ENCODE measurements at regions not wholly inside any gene's neighbourhood (a gene's known extent, or its start where the extent isn't known, plus 50 kb on each side); places are given as distances from the start of the nearest gene placed in this dataset.

DNA sequence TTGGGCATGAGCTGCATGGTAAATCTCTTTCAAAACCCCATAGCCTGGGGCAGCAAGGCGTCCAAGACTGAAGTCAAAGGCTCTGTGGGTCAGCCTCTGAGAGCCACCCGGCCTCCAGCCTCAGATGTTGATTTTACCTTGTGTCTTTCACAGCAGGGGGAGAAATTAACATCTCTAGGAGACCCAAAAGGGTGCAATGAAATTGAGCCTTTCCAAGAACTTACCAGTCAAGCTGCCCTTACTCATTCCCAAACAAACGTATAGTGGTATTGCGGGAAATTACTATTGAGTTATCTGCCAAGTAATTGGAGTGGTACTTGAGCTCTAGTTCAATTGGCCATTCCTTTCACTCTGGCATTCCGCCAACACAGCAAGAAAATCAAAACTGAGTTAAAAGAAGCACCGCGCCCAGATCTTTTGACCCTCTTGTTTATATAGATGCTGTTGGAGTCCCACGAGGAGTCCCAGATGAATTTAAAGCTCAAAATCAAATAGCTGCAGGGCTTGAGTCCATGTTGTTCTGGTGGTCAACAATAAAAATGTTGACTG, 380.7 kb upstream of the SYT1 start:
- intact Hi-C loops (cut with DNase I): no loop called here
- 76 to 77% methylated on average over 8 of the region's 8 CpGs for WGBS, 2 donors

DNA sequence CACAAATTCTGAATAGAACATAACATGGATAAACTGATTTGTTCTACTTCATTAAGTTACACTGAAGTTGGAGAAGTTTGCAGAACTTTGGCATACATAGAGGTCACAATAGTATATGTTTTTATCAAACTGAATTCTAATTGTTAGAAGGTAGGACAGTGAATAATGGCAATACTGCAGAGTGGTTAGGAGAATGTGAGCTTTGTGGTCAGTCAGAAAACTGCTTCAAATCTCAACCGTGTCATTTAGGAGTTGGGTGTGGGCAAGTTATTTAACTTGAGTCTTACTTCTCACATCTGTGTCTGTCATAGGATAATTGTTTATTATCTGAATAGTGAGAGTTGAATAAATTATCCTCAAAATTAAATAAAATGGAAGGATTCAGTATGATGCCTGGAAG, 374.6 kb upstream of the SYT1 start:
- Histone ChIP-seq H3K27ac (no peak overlapping the region), H3K4me3 (no peak overlapping the region), H3K9me3 (peaks cover 0 to 1% (median 0%) of the 10 kb centered on the region in 4 donors), H3K4me1 (peaks cover 0 to 9% (median 6%) of the 10 kb centered on the region in 4 donors), H3K36me3 (no peaks in the 10 kb centered on the region), H3K27me3 (no peaks in the 10 kb centered on the region)
- 31 to 60% methylated on average over 1 of the region's 1 CpG for WGBS, 2 donors
- intact Hi-C loops (cut with DNase I): no loop called here
- TF ChIP-seq, protein P1, sequence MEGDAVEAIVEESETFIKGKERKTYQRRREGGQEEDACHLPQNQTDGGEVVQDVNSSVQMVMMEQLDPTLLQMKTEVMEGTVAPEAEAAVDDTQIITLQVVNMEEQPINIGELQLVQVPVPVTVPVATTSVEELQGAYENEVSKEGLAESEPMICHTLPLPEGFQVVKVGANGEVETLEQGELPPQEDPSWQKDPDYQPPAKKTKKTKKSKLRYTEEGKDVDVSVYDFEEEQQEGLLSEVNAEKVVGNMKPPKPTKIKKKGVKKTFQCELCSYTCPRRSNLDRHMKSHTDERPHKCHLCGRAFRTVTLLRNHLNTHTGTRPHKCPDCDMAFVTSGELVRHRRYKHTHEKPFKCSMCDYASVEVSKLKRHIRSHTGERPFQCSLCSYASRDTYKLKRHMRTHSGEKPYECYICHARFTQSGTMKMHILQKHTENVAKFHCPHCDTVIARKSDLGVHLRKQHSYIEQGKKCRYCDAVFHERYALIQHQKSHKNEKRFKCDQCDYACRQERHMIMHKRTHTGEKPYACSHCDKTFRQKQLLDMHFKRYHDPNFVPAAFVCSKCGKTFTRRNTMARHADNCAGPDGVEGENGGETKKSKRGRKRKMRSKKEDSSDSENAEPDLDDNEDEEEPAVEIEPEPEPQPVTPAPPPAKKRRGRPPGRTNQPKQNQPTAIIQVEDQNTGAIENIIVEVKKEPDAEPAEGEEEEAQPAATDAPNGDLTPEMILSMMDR (IDR thresholded peaks at IDR 0.05): no peak
- TF ChIP-seq POLR2AphosphoS5 (IDR thresholded peaks at IDR 0.05) (no peak), POLR2A (IDR thresholded peaks at IDR 0.05) (no peak), EP300 (IDR thresholded peaks at IDR 0.05) (no peak)
- no peak for DNase-seq

More for the DNA sequence above, 380.7 kb upstream of the SYT1 start:
- H3K9me3 ChIP-seq: peaks cover 0 to 4% (median 0%) of the 10 kb centered on the region in 4 donors
- H3K36me3 ChIP-seq: no peaks in the 10 kb centered on the region
- H3K27ac ChIP-seq: no peak overlapping the region
- H3K4me3 ChIP-seq: no peak overlapping the region
- no peaks in the 10 kb centered on the region for H3K4me1 ChIP-seq
- DNase-seq: no peak
- H3K27me3 ChIP-seq: no peaks in the 10 kb centered on the region
- TF ChIP-seq POLR2AphosphoS5 (IDR thresholded peaks at IDR 0.05) (no peak), EP300 (IDR thresholded peaks at IDR 0.05) (no peak), POLR2A (IDR thresholded peaks at IDR 0.05) (no peak)
- TF ChIP-seq, protein P1 (IDR thresholded peaks at IDR 0.05): no peak

DNA sequence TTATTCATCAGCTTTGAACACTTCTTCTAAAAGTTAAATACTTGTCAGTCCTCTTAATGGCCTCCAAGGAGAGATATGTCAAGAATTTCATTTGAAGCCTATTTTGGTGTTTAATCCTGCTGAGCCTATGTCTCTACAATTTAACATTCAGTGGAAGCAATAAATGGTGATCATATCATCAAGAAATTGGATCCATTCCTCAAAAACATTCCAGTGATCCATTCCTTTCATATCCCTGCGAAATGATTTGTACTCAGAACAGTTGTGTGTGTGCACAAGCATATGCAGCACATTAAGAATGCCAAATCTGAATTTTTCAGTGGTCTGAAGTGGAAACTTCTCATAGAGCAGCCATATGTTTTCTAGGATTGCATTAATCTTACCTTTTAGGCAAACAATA, 373.7 kb upstream of the SYT1 start:
- no peaks in the 10 kb centered on the region for H3K36me3 ChIP-seq
- no peaks in the 10 kb centered on the region for H3K27me3 ChIP-seq
- H3K4me3 ChIP-seq: no peak overlapping the region
- WGBS, 2 donors: 61 to 69% methylated on average over 1 of the region's 1 CpG
- peaks cover 0 to 9% (median 6%) of the 10 kb centered on the region in 4 donors for H3K4me1 ChIP-seq
- H3K9me3 ChIP-seq: no peaks in the 10 kb centered on the region
- TF ChIP-seq POLR2A (IDR thresholded peaks at IDR 0.05): no peak
- TF ChIP-seq POLR2AphosphoS5 (IDR thresholded peaks at IDR 0.05): no peak
- TF ChIP-seq EP300 (IDR thresholded peaks at IDR 0.05): no peak
- TF ChIP-seq, protein P1 (IDR thresholded peaks at IDR 0.05): no peak
- no peak for DNase-seq
- intact Hi-C loops (cut with DNase I): no loop called here
- no peak overlapping the region for H3K27ac ChIP-seq

DNA sequence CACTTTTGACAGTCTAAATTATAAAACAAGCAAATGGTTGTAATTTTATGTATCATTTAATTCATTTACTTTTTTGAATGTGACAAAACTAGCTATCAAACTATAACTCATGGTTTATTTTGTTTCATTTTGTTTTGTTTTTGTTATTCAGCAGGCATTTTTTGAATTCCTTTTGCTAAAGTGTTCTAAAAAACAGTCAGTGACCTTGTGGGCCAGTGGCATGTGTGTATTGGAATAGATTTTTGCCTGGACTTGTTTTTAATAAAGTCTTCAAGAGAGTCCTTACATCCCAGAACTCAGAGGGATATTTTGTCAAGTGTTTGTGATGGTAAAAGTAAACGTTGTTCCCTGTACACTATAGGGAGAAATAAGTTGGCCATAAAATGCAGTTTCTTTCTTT, 369.7 kb upstream of the SYT1 start:
- Histone ChIP-seq H3K4me1 (peaks cover 0 to 9% (median 6%) of the 10 kb centered on the region in 4 donors), H3K4me3 (no peak overlapping the region), H3K36me3 (no peaks in the 10 kb centered on the region), H3K27ac (no peak overlapping the region), H3K27me3 (no peaks in the 10 kb centered on the region), H3K9me3 (no peaks in the 10 kb centered on the region)
- TF ChIP-seq EP300 (IDR thresholded peaks at IDR 0.05) (no peak), POLR2A (IDR thresholded peaks at IDR 0.05) (no peak), POLR2AphosphoS5 (IDR thresholded peaks at IDR 0.05) (no peak)
- TF ChIP-seq, protein P1 (IDR thresholded peaks at IDR 0.05): no peak
- WGBS, 2 donors: 55 to 71% methylated on average over 1 of the region's 1 CpG
- intact Hi-C loops (cut with DNase I): no loop called here
- DNase-seq: no peak

DNA sequence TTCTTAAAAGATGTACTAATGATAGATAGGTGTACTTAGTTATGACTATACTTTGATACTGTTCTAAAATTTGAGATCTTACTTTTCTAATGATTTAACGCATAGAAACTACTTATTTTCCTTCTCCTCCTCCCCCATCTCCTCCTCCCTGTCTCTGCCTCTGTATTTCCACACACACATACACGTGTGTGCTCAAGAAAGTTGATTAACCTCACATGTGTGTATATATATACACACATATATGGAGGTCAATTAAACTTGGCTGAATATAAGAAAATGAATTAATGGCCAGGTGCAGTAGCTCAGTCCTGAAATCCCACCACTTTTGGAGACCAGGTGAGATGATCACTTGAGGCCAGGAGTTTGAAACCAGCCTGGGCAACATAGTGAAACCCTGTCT, 362.7 kb upstream of the SYT1 start:
- Histone ChIP-seq H3K9me3 (no peaks in the 10 kb centered on the region), H3K4me1 (no peaks in the 10 kb centered on the region), H3K36me3 (no peaks in the 10 kb centered on the region), H3K4me3 (no peak overlapping the region), H3K27me3 (no peaks in the 10 kb centered on the region), H3K27ac (no peak overlapping the region)
- TF ChIP-seq, protein P1 (IDR thresholded peaks at IDR 0.05): no peak
- TF ChIP-seq POLR2AphosphoS5 (IDR thresholded peaks at IDR 0.05): no peak
- no peak for TF ChIP-seq EP300 (IDR thresholded peaks at IDR 0.05)
- no peak for TF ChIP-seq POLR2A (IDR thresholded peaks at IDR 0.05)
- no peak for DNase-seq
- intact Hi-C loops (cut with DNase I): no loop called here
- WGBS, 2 donors: 84 to 89% methylated on average over 2 of the region's 2 CpGs
